GM19395 (cell line): ENCODE measurements at regions not wholly inside any gene's neighbourhood (a gene's known extent, or its start where the extent isn't known, plus 50 kb on each side); places are given as distances from the start of the nearest gene placed in this dataset.
"Not testable (repeated sequence)": the region's sequence is repeated elsewhere in the genome, so short reads cannot be mapped to it uniquely, and the experiment has no call there.

Experiments used
- ATAC-seq: cut with Tn5 transposase; IDR thresholded peaks from one replicate; pipeline ENCODE4 v1.9.1; 2021; ENCODE audit warnings: mild to moderate bottlenecking, moderate library complexity; ENCODE audit not compliant: unreplicated experiment

- ATAC-seq, result no peak
These were observed 108.1 kb downstream of the ZFAND4 start for GRCh38 chr10:45564303-45564959.

- ATAC-seq, result no peak
These were observed 110.6 kb downstream of the ZFAND4 start for GRCh38 chr10:45561952-45562351.

- ATAC-seq, result no peak
These were observed 112.3 kb downstream of the ZFAND4 start for GRCh38 chr10:45560262-45560661.

- no peak for ATAC-seq
These were observed 114.1 kb downstream of the ZFAND4 start for GRCh38 chr10:45558425-45558824.

GRCh38 chr10:45557275-45557905, 115.2 kb downstream of the ZFAND4 start:
- ATAC-seq, result peak; percentile 75

- ATAC-seq, result no peak
These were observed 116.8 kb downstream of the ZFAND4 start for GRCh38 chr10:45555795-45556194.

- not testable (repeated sequence) for ATAC-seq
These were observed 117.2 kb downstream of the ZFAND4 start for GRCh38 chr10:45555332-45555731.

- ATAC-seq, result no peak
These were observed 119.0 kb downstream of the ZFAND4 start for GRCh38 chr10:45553613-45554012.

GRCh38 chr10:45553155-45553554, 119.4 kb downstream of the ZFAND4 start:
- ATAC-seq, result peak; percentile 68

- no peak for ATAC-seq
These were observed 120.1 kb downstream of the ZFAND4 start for GRCh38 chr10:45552476-45552875.

GRCh38 chr10:45550903-45551786, 121.4 kb downstream of the ZFAND4 start:
- no peak for ATAC-seq

GRCh38 chr10:45548068-45548467, 124.5 kb downstream of the ZFAND4 start:
- no peak for ATAC-seq

GRCh38 chr10:45547207-45547606, 125.4 kb downstream of the ZFAND4 start:
- no peak for ATAC-seq

GRCh38 chr10:45545150-45545549, 127.4 kb downstream of the ZFAND4 start:
- no peak for ATAC-seq

- no peak for ATAC-seq
These were observed 128.4 kb downstream of the ZFAND4 start for GRCh38 chr10:45544191-45544590.

GRCh38 chr10:45541032-45541431, 131.5 kb downstream of the ZFAND4 start:
- ATAC-seq, result not testable (repeated sequence)

- not testable (repeated sequence) for ATAC-seq
These were observed 132.0 kb downstream of the ZFAND4 start for GRCh38 chr10:45540589-45540988.

GRCh38 chr10:45539569-45539968, 133.0 kb downstream of the ZFAND4 start:
- not testable (repeated sequence) for ATAC-seq

GRCh38 chr10:45534572-45534971, 138.0 kb downstream of the ZFAND4 start:
- no peak for ATAC-seq

- ATAC-seq, result no peak
These were observed 140.1 kb downstream of the ZFAND4 start for GRCh38 chr10:45532480-45532879.

GRCh38 chr10:45526309-45526905, 146.2 kb downstream of the ZFAND4 start:
- no peak for ATAC-seq
